ENCODE measurements at regions not wholly inside any gene's neighbourhood (a gene's known extent, or its start where the extent isn't known, plus 50 kb on each side); places are given as distances from the start of the nearest gene placed in this dataset.

GRCh38 chr4:177052211-177052934 is 257.3 kb upstream of the NEIL3 start:
- no peak for TF ChIP-seq CTCF (IDR thresholded peaks at IDR 0.05)
- no peak for TF ChIP-seq ZFX (IDR thresholded peaks at IDR 0.05; ENCODE audit: borderline replicate concordance)
